Activated T-cell treated with anti-CD3 and anti-CD28 coated beads for 24 hours (primary cell): ENCODE measurements at regions not wholly inside any gene's neighbourhood (a gene's known extent, or its start where the extent isn't known, plus 50 kb on each side); places are given as distances from the start of the nearest gene placed in this dataset.
"Not testable (repeated sequence)": the region's sequence is repeated elsewhere in the genome, so short reads cannot be mapped to it uniquely, and the experiment has no call there.

Experiments
- DNase-seq: peaks from one replicate; pipeline ENCODE4 v3.0.0-alpha.2; 2020; ENCODE audit warnings: low read depth

- no peak for DNase-seq
Measured at GRCh38 chr6:44740566-44741120, 353.1 kb downstream of the CDC5L start.

- DNase-seq: no peak
Measured at GRCh38 chr6:44742201-44742600, 354.7 kb downstream of the CDC5L start.

- DNase-seq: no peak
Measured at GRCh38 chr6:44742828-44743372, 355.4 kb downstream of the CDC5L start.

- DNase-seq: not testable (repeated sequence)
Measured at GRCh38 chr6:44760116-44760515, 372.6 kb downstream of the CDC5L start.

DNA sequence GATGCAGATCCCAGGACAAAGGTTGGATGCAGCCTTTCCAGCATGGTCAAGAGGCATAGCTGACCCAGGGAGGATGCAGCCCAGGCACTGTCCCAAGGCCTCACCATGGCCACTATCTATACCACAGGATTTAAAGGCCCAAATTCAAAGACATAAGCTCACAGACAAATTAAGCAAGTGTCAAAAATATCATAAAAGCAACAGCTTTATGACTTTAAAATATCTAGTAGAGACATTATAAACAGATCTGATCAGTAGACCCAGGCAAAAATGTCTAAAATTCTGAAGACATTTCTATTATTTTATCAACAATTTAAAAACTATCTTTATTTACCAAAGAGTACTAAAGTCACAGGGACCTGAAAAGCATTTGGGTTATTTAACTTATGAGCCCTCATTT is 373.5 kb downstream of the CDC5L start:
- DNase-seq: no peak

- DNase-seq: no peak
Measured at GRCh38 chr6:44762496-44762895, 375.0 kb downstream of the CDC5L start.

DNA sequence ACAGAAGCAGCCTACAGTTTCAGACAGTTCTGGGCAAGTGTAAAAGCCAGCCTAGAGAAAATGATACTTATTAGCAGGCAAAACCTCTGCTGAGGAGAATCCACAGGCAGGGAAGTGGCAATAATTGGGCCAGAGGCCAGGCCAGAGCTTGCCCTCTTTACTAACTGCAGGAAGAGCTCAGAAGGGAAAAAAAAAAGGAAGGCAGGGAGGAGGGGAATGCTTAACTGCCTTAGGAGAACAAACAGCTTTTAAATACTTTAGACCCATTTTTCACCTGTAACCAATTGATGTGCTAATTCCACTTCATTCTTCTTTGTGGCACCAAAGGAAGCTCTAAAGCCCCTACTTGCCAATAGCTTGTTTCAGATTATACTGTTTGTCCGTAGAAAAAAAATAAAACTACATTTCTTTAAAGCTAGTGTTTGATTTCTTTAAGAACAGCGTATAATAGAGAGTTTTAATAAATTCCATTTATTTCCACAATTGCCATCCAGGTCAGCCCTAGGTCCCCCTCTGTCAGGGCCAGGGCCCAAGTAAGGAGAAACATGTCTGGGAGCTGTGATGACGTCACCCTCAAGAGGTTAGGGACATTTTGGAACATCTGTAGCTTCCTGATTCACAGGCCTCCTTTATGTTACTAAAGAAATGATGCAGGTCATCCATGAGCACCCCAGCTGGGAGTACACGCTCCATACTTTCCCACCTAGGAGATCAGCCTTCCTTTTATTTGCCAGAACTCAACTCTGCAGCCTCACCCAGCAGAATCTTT is 384.3 kb downstream of the CDC5L start:
- no peak for DNase-seq

- no peak for DNase-seq
Measured at GRCh38 chr6:44772838-44773237, 385.3 kb downstream of the CDC5L start.

DNA sequence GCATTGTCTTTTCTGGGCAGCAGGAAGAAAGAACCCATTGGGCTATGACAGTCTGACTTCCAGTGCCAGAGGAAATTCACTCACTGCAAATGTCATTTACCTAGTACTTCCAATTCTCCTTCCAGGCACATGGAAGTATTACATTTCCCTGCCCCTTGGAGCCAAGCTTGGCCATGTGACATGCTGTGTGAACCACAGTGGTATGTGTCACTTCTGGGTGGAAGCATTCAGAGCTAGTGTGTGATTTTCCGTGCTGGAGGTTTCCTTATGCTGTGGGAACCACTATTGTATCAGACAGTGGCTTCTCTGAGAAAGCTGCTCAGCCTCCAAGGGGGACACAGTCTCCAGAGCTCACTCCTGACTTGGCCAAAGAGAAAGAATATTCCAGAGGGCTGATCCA is 387.6 kb downstream of the CDC5L start:
- DNase-seq: no peak

DNA sequence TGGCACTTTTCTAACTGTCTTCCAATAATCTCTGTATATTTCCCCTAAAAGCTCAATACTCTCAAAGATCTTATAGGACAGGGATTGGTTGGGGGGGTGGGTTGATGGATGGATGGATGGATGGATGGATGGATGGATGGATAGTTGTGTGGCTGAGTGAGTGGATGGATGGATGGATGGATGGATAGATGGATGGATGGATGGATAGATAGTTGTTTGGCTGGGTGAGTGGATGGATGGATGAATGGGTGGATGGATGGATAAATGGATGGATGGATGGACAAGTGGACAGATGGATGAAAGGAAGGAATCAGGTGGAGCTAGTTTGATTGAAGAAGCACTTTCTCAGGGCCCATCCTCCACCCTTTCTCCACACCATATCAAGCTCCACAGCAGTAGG is 388.8 kb downstream of the CDC5L start:
- DNase-seq: no peak

GRCh38 chr6:44778513-44778912 is 391.0 kb downstream of the CDC5L start:
- no peak for DNase-seq
